ENCODE measurements at regions not wholly inside any gene's neighbourhood (a gene's known extent, or its start where the extent isn't known, plus 50 kb on each side); places are given as distances from the start of the nearest gene placed in this dataset.

GRCh38 chr4:22323691-22324090, 192.2 kb downstream of the ADGRA3 start:
- TF ChIP-seq JUN (IDR thresholded peaks at IDR 0.05; ENCODE audit: borderline replicate concordance, low read depth, low read length) (no peak), JUN (CRISPR knock-in tag; IDR thresholded peaks at IDR 0.05; ENCODE audit: borderline replicate concordance) (no peak), MTA2 (IDR thresholded peaks at IDR 0.05; ENCODE audit: low read depth) (no peak)

All from K562 (cell line).